Activated CD8-positive, alpha-beta T cell treated with anti-CD3 and anti-CD28 coated beads, Interleukin-2, amount 10 ng/mL, durations not matched to agents 7 days and 5 days (primary cell): ENCODE measurements at regions not wholly inside any gene's neighbourhood (a gene's known extent, or its start where the extent isn't known, plus 50 kb on each side); places are given as distances from the start of the nearest gene placed in this dataset.

Source experiments
- ATAC-seq: fragments of 150-1000 bp; cut with Tn5 transposase; one replicate; pipeline ENCODE4 v1.10.0; 2021; ENCODE audit warnings: moderate library complexity
- CTCF ChIA-PET: fragments of 350-600 bp; sonication (Branson Sonifier 250); formaldehyde crosslinking; loops from one replicate; lab custom pipeline; 2021; ENCODE audit warnings: antibody characterized with exemption; lab: Charles Lee
- POLR2A ChIA-PET: fragments of 350-600 bp; sonication (Branson Sonifier 250); formaldehyde crosslinking; loops from one replicate; lab custom pipeline; 2021; ENCODE audit warnings: antibody characterized with exemption; lab: Charles Lee
- DNase-seq: peaks from one replicate; pipeline ENCODE4 v3.0.0-alpha.2; 2020
- H3K27ac Mint-ChIP-seq: one replicate; pipeline ENCODE4 v1.8.0; 2021; ENCODE audit warnings: mild to moderate bottlenecking, mixed read lengths
- H3K27me3 Mint-ChIP-seq: one replicate; pipeline ENCODE4 v1.8.0; 2021; ENCODE audit warnings: low read depth, mixed read lengths
- H3K36me3 Mint-ChIP-seq: one replicate; pipeline ENCODE4 v1.8.0; 2021; ENCODE audit warnings: low read depth, mixed read lengths
- H3K4me1 Mint-ChIP-seq: one replicate; pipeline ENCODE4 v1.8.0; 2021; ENCODE audit warnings: low read depth, mixed read lengths
- H3K4me3 Mint-ChIP-seq: one replicate; pipeline ENCODE4 v1.8.0; 2021; ENCODE audit warnings: mild to moderate bottlenecking, mixed read lengths
- H3K9me3 Mint-ChIP-seq: one replicate; pipeline ENCODE4 v1.8.0; 2022; ENCODE audit warnings: mixed read lengths; ENCODE audit not compliant: insufficient read depth

DNA sequence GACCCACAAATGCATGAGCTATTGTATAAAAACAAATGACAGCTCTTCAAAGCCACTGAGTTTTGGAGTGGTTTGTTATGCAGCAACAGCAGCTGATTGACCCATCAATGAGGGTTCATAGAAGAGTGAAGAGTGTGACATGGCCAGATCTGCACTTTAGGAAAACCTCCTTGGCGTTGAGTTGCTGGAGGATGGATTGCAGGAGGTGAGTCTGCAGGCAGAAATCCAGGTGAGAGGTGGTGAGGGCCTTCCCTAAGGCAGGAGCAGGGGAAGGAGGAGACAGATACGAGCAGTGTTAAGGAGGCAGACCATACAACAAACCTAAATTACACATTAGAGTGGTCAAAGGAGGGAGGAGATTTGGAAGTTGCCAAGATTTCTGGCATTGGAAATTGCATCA, 169.3 kb upstream of the CSF3R start:
- Mint-ChIP-seq H3K27me3 (peaks cover 14% of the 10 kb centered on the region), H3K9me3 (no peaks in the 10 kb centered on the region), H3K4me1 (peaks cover 10% of the 10 kb centered on the region), H3K27ac (no peak overlapping the region), H3K36me3 (no peaks in the 10 kb centered on the region), H3K4me3 (no peak overlapping the region)
- DNase-seq: no peak
- POLR2A ChIA-PET: no interaction called here
- no peak for ATAC-seq
- CTCF ChIA-PET: no interaction called here

DNA sequence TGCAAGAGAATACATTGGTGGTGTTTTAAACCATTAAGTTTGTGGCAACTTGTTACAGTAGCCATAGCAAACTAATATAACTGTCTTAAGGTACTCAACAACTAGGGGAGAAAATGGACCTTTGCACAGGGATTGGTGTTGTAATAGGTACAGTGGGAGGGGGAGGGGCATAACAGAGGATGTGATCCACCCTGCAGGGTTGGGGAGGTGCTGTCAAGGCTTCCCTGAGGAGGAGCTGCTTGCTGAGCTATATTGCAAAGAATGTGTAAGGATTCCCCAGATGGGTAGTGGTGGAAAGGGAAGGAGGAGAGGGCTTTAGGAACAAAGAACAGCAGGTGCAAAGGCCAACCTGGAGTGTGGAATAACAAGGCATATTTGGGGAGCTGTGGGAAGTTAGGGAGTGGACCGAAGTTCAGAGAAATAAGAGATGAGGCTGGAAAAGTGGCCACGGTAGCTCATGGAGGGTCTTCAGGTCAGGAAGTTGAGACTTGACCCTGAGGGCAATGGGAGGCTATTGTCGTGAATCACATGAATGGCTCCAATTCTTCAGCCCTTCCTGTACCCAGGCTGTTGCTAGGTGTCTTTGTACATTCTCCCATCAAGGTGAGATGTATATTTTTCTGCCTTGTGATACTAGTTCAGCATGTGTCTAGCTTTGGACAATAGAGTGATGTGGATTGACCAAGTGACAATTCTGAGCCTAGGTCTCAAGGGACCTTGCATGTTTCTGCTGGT, 168.6 kb upstream of the CSF3R start:
- H3K27me3 Mint-ChIP-seq: peaks cover 14% of the 10 kb centered on the region
- no peaks in the 10 kb centered on the region for H3K36me3 Mint-ChIP-seq
- H3K4me3 Mint-ChIP-seq: no peak overlapping the region
- no peaks in the 10 kb centered on the region for H3K9me3 Mint-ChIP-seq
- ATAC-seq (no peak), DNase-seq (no peak)
- ChIA-PET CTCF (interaction anchor here (0.9 to 1.2 kb wide), 2 partner anchors 16 to 22 kb away, joined by 3 to 4 read pairs; no protein-coding TSS in a partner anchor), POLR2A (no interaction called here)
- no peak overlapping the region for H3K27ac Mint-ChIP-seq
- peaks cover 10% of the 10 kb centered on the region for H3K4me1 Mint-ChIP-seq

DNA sequence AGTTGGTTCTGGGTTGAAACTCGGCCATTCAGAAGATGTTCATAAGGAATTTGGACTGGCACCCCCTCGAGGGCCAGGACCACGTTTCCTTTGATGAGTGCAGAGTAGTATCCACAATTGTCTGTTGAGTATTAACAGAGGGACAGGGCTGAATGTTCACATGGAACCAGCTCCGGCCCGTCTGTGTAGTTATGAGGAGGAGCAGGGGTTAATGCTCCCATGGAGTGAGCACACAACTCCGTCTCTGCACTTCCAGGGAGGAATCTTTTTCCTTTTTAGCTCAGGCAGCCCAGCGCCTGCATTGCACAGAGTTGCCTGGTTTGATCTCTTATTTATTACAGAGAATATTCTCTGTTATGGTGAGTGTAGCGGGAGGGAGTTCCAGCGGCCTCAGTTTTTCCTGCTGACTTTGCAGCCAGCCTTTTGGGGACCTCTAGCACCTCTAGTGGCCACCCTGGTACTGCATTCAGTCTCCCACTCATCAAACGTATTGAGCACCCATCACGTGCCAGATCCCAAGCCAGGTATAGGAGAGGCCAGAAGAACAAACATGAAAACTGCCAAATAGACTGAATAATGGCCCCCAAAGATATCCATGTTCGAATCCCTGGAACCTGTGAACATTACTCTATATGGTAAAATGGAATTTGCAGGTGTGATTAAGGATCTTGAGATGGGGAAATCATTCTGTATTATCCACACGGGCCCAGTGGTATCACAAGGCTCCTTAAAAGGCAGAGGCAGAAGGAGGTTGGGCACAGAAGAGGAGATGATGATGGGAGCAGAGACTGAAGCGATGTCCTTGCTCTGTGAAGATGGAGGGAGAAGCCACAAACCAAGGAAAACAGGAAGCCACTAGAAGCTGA, 167.7 kb upstream of the CSF3R start:
- ATAC-seq (peak; percentile 79), DNase-seq (peak; percentile 71)
- no peak overlapping the region for H3K27ac Mint-ChIP-seq
- no peaks in the 10 kb centered on the region for H3K9me3 Mint-ChIP-seq
- CTCF ChIA-PET: interaction anchor here (0.8 to 1.6 kb wide), 4 partner anchors 10 to 74 kb away, joined by 3 to 5 read pairs (median 4); no protein-coding TSS in a partner anchor
- POLR2A ChIA-PET: no interaction called here
- peaks cover 10% of the 10 kb centered on the region for H3K4me1 Mint-ChIP-seq
- H3K36me3 Mint-ChIP-seq: no peaks in the 10 kb centered on the region
- H3K27me3 Mint-ChIP-seq: peaks cover 14% of the 10 kb centered on the region
- no peak overlapping the region for H3K4me3 Mint-ChIP-seq

DNA sequence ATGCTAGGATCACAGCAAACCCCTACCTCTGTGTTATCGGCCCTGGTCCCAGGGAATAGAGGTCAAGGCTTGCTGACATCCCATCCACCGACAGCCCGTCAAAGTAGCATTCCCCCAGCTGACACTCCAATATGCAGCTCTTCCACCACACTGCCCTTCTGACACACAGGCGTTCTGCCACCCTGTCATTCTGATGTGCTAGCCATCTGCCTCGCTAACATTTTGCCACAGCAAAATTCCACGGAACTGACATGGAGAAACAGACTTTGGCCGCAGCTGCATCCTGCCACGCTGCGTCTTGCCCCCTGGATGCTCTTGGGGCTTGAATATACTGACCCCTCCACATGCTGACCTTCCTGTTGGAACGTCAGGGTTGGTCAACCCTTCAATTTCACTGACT, 163.2 kb upstream of the CSF3R start:
- Mint-ChIP-seq H3K4me3 (no peak overlapping the region), H3K27ac (no peak overlapping the region), H3K36me3 (no peaks in the 10 kb centered on the region), H3K4me1 (peaks cover 4% of the 10 kb centered on the region), H3K27me3 (peaks cover 5% of the 10 kb centered on the region), H3K9me3 (no peaks in the 10 kb centered on the region)
- DNase-seq (no peak), ATAC-seq (no peak)
- ChIA-PET POLR2A (no interaction called here), CTCF (interaction anchor here (1.1 kb wide), 1 partner anchor 70 kb away, joined by 3 read pairs; no protein-coding TSS in a partner anchor)

GRCh38 chr1:36644556-36644955, 161.8 kb upstream of the CSF3R start:
- Mint-ChIP-seq H3K4me1 (no peaks in the 10 kb centered on the region), H3K27me3 (peaks cover 4% of the 10 kb centered on the region), H3K9me3 (no peaks in the 10 kb centered on the region), H3K4me3 (no peak overlapping the region), H3K27ac (no peak overlapping the region), H3K36me3 (no peaks in the 10 kb centered on the region)
- ChIA-PET POLR2A (no interaction called here), CTCF (no interaction called here)
- ATAC-seq (no peak), DNase-seq (no peak)

GRCh38 chr1:36643371-36644270, 160.9 kb upstream of the CSF3R start:
- Mint-ChIP-seq H3K4me3 (no peak overlapping the region), H3K27ac (no peak overlapping the region), H3K36me3 (no peaks in the 10 kb centered on the region), H3K4me1 (no peaks in the 10 kb centered on the region), H3K27me3 (no peaks in the 10 kb centered on the region), H3K9me3 (no peaks in the 10 kb centered on the region)
- POLR2A ChIA-PET: no interaction called here
- DNase-seq: no peak
- CTCF ChIA-PET: no interaction called here
- no peak for ATAC-seq

GRCh38 chr1:36642802-36643201, 160.1 kb upstream of the CSF3R start:
- Mint-ChIP-seq H3K27me3 (no peaks in the 10 kb centered on the region), H3K4me1 (no peaks in the 10 kb centered on the region)
- CTCF ChIA-PET: no interaction called here

DNA sequence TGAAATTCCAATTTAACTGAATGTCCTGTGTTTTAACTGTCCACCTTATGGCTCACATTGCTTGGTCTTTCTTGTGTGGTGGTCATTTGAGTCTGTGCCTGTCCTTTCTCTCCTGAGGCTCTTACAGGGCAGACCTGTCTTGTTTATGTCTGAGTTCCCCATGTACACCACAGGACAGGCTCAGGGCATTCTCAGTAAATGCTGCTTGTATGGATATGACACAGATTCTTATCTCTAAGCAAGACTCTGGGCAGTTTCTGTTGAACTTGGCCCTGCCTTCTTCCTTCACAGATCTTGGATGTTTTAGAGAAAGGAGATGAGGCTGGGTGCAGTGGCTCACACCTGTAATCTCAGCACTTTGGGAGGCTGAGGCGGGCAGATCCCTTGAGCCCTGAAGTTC, 159.1 kb upstream of the CSF3R start:
- Mint-ChIP-seq H3K9me3 (no peaks in the 10 kb centered on the region), H3K4me3 (no peak overlapping the region), H3K36me3 (no peaks in the 10 kb centered on the region), H3K27ac (no peak overlapping the region), H3K27me3 (no peaks in the 10 kb centered on the region), H3K4me1 (no peaks in the 10 kb centered on the region)
- ATAC-seq (no peak), DNase-seq (no peak)
- ChIA-PET POLR2A (no interaction called here), CTCF (no interaction called here)

More at GRCh38 chr1:36642802-36643201, 160.1 kb upstream of the CSF3R start:
- H3K4me3 Mint-ChIP-seq: no peak overlapping the region
- no peaks in the 10 kb centered on the region for H3K9me3 Mint-ChIP-seq
- no peak for ATAC-seq
- no peak for DNase-seq
- H3K27ac Mint-ChIP-seq: no peak overlapping the region
- no peaks in the 10 kb centered on the region for H3K36me3 Mint-ChIP-seq
- POLR2A ChIA-PET: no interaction called here

DNA sequence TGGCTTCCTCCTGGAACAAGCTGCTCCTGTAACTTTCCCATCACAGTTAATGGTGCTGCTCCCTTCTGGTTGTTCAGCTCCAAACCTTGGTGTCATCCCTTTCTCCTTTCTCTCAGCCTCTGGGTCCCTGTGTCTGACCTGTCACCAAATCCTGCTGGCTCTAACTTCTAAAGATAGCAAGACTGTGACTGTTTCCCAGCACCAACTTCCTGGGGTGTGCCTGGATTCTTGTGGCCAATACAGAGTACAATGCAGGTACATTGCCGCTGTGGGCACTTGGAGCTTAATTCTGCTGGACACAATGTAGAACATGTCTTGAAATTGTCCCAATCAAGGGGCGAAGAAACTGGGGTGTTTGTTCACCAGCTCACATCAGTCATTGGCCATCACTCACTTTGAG, 156.7 kb upstream of the CSF3R start:
- Mint-ChIP-seq H3K4me1 (no peaks in the 10 kb centered on the region), H3K36me3 (no peaks in the 10 kb centered on the region), H3K27ac (no peak overlapping the region), H3K9me3 (no peaks in the 10 kb centered on the region), H3K4me3 (no peak overlapping the region), H3K27me3 (no peaks in the 10 kb centered on the region)
- ATAC-seq (no peak), DNase-seq (no peak)
- CTCF ChIA-PET: interaction anchor here (1.3 kb wide), 1 partner anchor 9 kb away, joined by 3 read pairs; no protein-coding TSS in a partner anchor
- POLR2A ChIA-PET: no interaction called here

GRCh38 chr1:36638268-36638667, 155.6 kb upstream of the CSF3R start:
- H3K36me3 Mint-ChIP-seq: no peaks in the 10 kb centered on the region
- H3K27ac Mint-ChIP-seq: no peak overlapping the region
- peaks cover 6% of the 10 kb centered on the region for H3K27me3 Mint-ChIP-seq
- no peak for ATAC-seq
- ChIA-PET POLR2A (no interaction called here), CTCF (no interaction called here)
- no peak for DNase-seq
- no peaks in the 10 kb centered on the region for H3K4me1 Mint-ChIP-seq
- no peaks in the 10 kb centered on the region for H3K9me3 Mint-ChIP-seq
- no peak overlapping the region for H3K4me3 Mint-ChIP-seq

DNA sequence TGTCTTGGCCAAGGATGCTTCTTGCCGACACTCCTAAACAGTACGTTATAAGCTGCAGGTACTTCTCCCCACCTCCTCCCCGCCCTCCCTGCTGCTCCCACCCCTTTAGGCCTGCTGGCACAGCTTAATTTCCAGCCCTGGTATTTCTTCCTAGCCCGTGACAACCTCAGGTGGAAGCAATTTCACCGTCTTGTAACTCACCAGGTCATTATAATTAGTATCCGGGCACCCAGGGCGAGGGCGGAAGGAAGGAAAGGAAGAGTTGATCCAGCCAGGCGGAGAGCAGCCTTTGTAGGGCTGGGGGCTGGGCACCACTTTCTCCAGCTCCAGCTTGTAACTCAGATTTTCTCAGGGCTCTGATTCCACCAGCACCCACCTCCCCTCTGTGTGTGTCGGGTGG, 153.5 kb upstream of the CSF3R start:
- ChIA-PET CTCF (no interaction called here), POLR2A (no interaction called here)
- DNase-seq (no peak), ATAC-seq (no peak)
- H3K9me3 Mint-ChIP-seq: no peaks in the 10 kb centered on the region
- peaks cover 6% of the 10 kb centered on the region for H3K27me3 Mint-ChIP-seq
- no peaks in the 10 kb centered on the region for H3K36me3 Mint-ChIP-seq
- no peak overlapping the region for H3K27ac Mint-ChIP-seq
- H3K4me3 Mint-ChIP-seq: no peak overlapping the region
- H3K4me1 Mint-ChIP-seq: no peaks in the 10 kb centered on the region
